CD4-positive, CD25-positive, alpha-beta regulatory T cell (primary cell): ENCODE measurements at regions not wholly inside any gene's neighbourhood (a gene's known extent, or its start where the extent isn't known, plus 50 kb on each side); places are given as distances from the start of the nearest gene placed in this dataset.

ENCODE experiments used
- ATAC-seq, 2 donors: fragments of 150-1000 bp; cut with Tn5 transposase; one replicate each; pipeline ENCODE4 v1.10.0; 2021; ENCODE audit warnings: low read depth in 2 of 2, moderate number of reproducible peaks in 2 of 2, moderate library complexity in 1 of 2
- DNase-seq, 3 donors: peaks; one replicate each; pipeline versions ENCODE4 v3.0.0 to v3.0.0-alpha.2; 2012 to 2022; ENCODE audit warnings: mixed read lengths in 1 of 3
- H3K27ac ChIP-seq: one replicate; pipeline ENCODE4 v1.7.0; 2013; ENCODE audit warnings: mild to moderate bottlenecking, low read length; ENCODE audit not compliant: insufficient read depth, poor library complexity, severe bottlenecking
- H3K27me3 ChIP-seq: one replicate; pipeline ENCODE4 v1.7.0; 2013; ENCODE audit warnings: low read length; ENCODE audit not compliant: control insufficient read depth, insufficient read depth
- H3K36me3 ChIP-seq: one replicate; pipeline ENCODE4 v1.7.0; 2013; ENCODE audit warnings: mild to moderate bottlenecking, low read length, moderate library complexity; ENCODE audit not compliant: control insufficient read depth, insufficient read depth
- H3K4me1 ChIP-seq: 2 replicates; pipeline ENCODE4 v1.7.0; 2013; ENCODE audit warnings: mild to moderate bottlenecking, low read length; ENCODE audit not compliant: insufficient read depth, control insufficient read depth, poor library complexity, severe bottlenecking
- H3K4me3 ChIP-seq: one replicate; pipeline ENCODE4 v1.7.0; 2013; ENCODE audit warnings: low read depth, mild to moderate bottlenecking, low read length, moderate library complexity
- H3K9me3 ChIP-seq, 2 experiments: 1 replicate in 1 of 2; 2 replicates in 1 of 2; pipeline ENCODE4 v1.7.0; 2013; ENCODE audit warnings: low read length in 2 of 2, mild to moderate bottlenecking in 1 of 2, moderate library complexity in 1 of 2; ENCODE audit not compliant: control insufficient read depth in 2 of 2
- H3K27ac Mint-ChIP-seq, 3 donors: one replicate each; pipeline ENCODE4 v1.8.0; 2020 to 2022; ENCODE audit warnings: mild to moderate bottlenecking in 3 of 3, mixed read lengths in 3 of 3, moderate library complexity in 2 of 3
- H3K27me3 Mint-ChIP-seq: one replicate; pipeline ENCODE4 v1.8.0; 2022; ENCODE audit warnings: mild to moderate bottlenecking, mixed read lengths
- H3K36me3 Mint-ChIP-seq: one replicate; pipeline ENCODE4 v1.8.0; 2020; ENCODE audit warnings: mixed read lengths
- H3K4me1 Mint-ChIP-seq, 4 donors: one replicate each; pipeline ENCODE4 v1.8.0; 2020 to 2022; ENCODE audit warnings: mixed read lengths in 4 of 4, mild to moderate bottlenecking in 1 of 4
- H3K4me3 Mint-ChIP-seq, 4 donors: one replicate each; pipeline ENCODE4 v1.8.0; 2020 to 2022; ENCODE audit warnings: mild to moderate bottlenecking in 4 of 4, mixed read lengths in 4 of 4, moderate library complexity in 3 of 4
- H3K9me3 Mint-ChIP-seq, 7 donors: one replicate each; pipeline ENCODE4 v1.8.0; 2020 to 2022; ENCODE audit warnings: mixed read lengths in 7 of 7, mild to moderate bottlenecking in 3 of 7, moderate library complexity in 2 of 7

GRCh38 chr22:27408068-27408467 lies 393.5 kb downstream of the MN1 start:
- Mint-ChIP-seq H3K4me3 (no peak overlapping the region), H3K9me3 (peaks cover 0 to 5% (median 0%) of the 10 kb centered on the region in 7 donors), H3K27me3 (peaks cover 9% of the 10 kb centered on the region), H3K27ac (no peak overlapping the region), H3K4me1 (peaks cover 0 to 2% (median 0%) of the 10 kb centered on the region in 4 donors), H3K36me3 (no peaks in the 10 kb centered on the region)
- H3K4me1 ChIP-seq: no peaks in the 10 kb centered on the region
- no peak overlapping the region for H3K4me3 ChIP-seq
- H3K9me3 ChIP-seq: no peaks in the 10 kb centered on the region
- H3K27me3 ChIP-seq: no peaks in the 10 kb centered on the region
- H3K27ac ChIP-seq: no peak overlapping the region
- ATAC-seq: no peak
- no peak for DNase-seq
- H3K36me3 ChIP-seq: no peaks in the 10 kb centered on the region

GRCh38 chr22:27409299-27409698 lies 392.3 kb downstream of the MN1 start:
- Mint-ChIP-seq H3K27me3 (peaks cover 9% of the 10 kb centered on the region), H3K9me3 (peaks cover 0 to 5% (median 0%) of the 10 kb centered on the region in 7 donors), H3K4me1 (peaks cover 0 to 2% (median 0%) of the 10 kb centered on the region in 4 donors), H3K4me3 (no peak overlapping the region), H3K27ac (no peak overlapping the region), H3K36me3 (no peaks in the 10 kb centered on the region)
- Histone ChIP-seq H3K27me3 (no peaks in the 10 kb centered on the region), H3K4me3 (no peak overlapping the region), H3K4me1 (no peaks in the 10 kb centered on the region), H3K36me3 (no peaks in the 10 kb centered on the region), H3K9me3 (no peaks in the 10 kb centered on the region), H3K27ac (no peak overlapping the region)
- no peak for ATAC-seq
- no peak for DNase-seq

- H3K27ac ChIP-seq: no peak overlapping the region
- H3K36me3 Mint-ChIP-seq: no peaks in the 10 kb centered on the region
- no peak overlapping the region for H3K4me3 Mint-ChIP-seq
- H3K36me3 ChIP-seq: no peaks in the 10 kb centered on the region
- H3K9me3 Mint-ChIP-seq: peaks cover 0 to 2% (median 0%) of the 10 kb centered on the region in 7 donors
- H3K9me3 ChIP-seq: no peaks in the 10 kb centered on the region
- DNase-seq (no peak), ATAC-seq (no peak)
- no peaks in the 10 kb centered on the region for H3K4me1 ChIP-seq
- peaks cover 0 to 2% (median 0%) of the 10 kb centered on the region in 4 donors for H3K4me1 Mint-ChIP-seq
- no peak overlapping the region for H3K27ac Mint-ChIP-seq
- no peak overlapping the region for H3K4me3 ChIP-seq
- H3K27me3 ChIP-seq: peaks cover 2% of the 10 kb centered on the region
- peaks cover 7% of the 10 kb centered on the region for H3K27me3 Mint-ChIP-seq
Measured at GRCh38 chr22:27412866-27413445, 388.6 kb downstream of the MN1 start.

- DNase-seq (no peak), ATAC-seq (no peak)
- Mint-ChIP-seq H3K27ac (no peak overlapping the region), H3K36me3 (no peaks in the 10 kb centered on the region), H3K27me3 (peaks cover 7% of the 10 kb centered on the region), H3K9me3 (no peaks in the 10 kb centered on the region), H3K4me3 (no peak overlapping the region), H3K4me1 (no peaks in the 10 kb centered on the region)
- Histone ChIP-seq H3K36me3 (no peaks in the 10 kb centered on the region), H3K4me3 (no peak overlapping the region), H3K27ac (no peak overlapping the region), H3K27me3 (peaks cover 2% of the 10 kb centered on the region), H3K4me1 (no peaks in the 10 kb centered on the region), H3K9me3 (no peaks in the 10 kb centered on the region)
Measured at GRCh38 chr22:27413702-27414101, 387.9 kb downstream of the MN1 start.

GRCh38 chr22:27416511-27417420 lies 384.8 kb downstream of the MN1 start:
- H3K9me3 ChIP-seq: no peaks in the 10 kb centered on the region
- H3K27me3 ChIP-seq: peaks cover 2% of the 10 kb centered on the region
- no peak overlapping the region for H3K27ac ChIP-seq
- H3K36me3 ChIP-seq: no peaks in the 10 kb centered on the region
- Mint-ChIP-seq H3K9me3 (peaks cover 0 to 3% (median 0%) of the 10 kb centered on the region in 7 donors), H3K27ac (peak overlapping the region in 1 of 3 donors; percentile 11), H3K27me3 (peaks cover 12% of the 10 kb centered on the region), H3K36me3 (no peaks in the 10 kb centered on the region), H3K4me3 (peak overlapping the region in 1 of 4 donors; percentile 71), H3K4me1 (no peaks in the 10 kb centered on the region)
- DNase-seq (no peak), ATAC-seq (no peak)
- H3K4me3 ChIP-seq: no peak overlapping the region
- no peaks in the 10 kb centered on the region for H3K4me1 ChIP-seq

GRCh38 chr22:27417421-27417814 lies 384.1 kb downstream of the MN1 start:
- DNase-seq: no peak
- no peak overlapping the region for H3K4me3 Mint-ChIP-seq
- no peaks in the 10 kb centered on the region for H3K4me1 Mint-ChIP-seq
- ATAC-seq: no peak
- H3K27ac ChIP-seq: no peak overlapping the region
- no peaks in the 10 kb centered on the region for H3K9me3 ChIP-seq
- no peak overlapping the region for H3K4me3 ChIP-seq
- H3K36me3 Mint-ChIP-seq: no peaks in the 10 kb centered on the region
- no peaks in the 10 kb centered on the region for H3K4me1 ChIP-seq
- H3K9me3 Mint-ChIP-seq: peaks cover 0 to 3% (median 0%) of the 10 kb centered on the region in 7 donors
- peaks cover 2% of the 10 kb centered on the region for H3K27me3 ChIP-seq
- peaks cover 12% of the 10 kb centered on the region for H3K27me3 Mint-ChIP-seq
- H3K36me3 ChIP-seq: no peaks in the 10 kb centered on the region
- no peak overlapping the region for H3K27ac Mint-ChIP-seq

GRCh38 chr22:27418261-27418660 lies 383.3 kb downstream of the MN1 start:
- Histone ChIP-seq H3K27ac (no peak overlapping the region), H3K4me1 (no peaks in the 10 kb centered on the region), H3K36me3 (no peaks in the 10 kb centered on the region), H3K4me3 (no peak overlapping the region), H3K9me3 (no peaks in the 10 kb centered on the region), H3K27me3 (peaks cover 2% of the 10 kb centered on the region)
- Mint-ChIP-seq H3K9me3 (peaks cover 0 to 4% (median 0%) of the 10 kb centered on the region in 7 donors), H3K36me3 (no peaks in the 10 kb centered on the region), H3K27ac (no peak overlapping the region), H3K27me3 (peaks cover 12% of the 10 kb centered on the region), H3K4me3 (no peak overlapping the region), H3K4me1 (no peaks in the 10 kb centered on the region)
- ATAC-seq (no peak), DNase-seq (no peak)
